Omental fat pad (tissue), 3 donors: ENCODE measurements at regions not wholly inside any gene's neighbourhood (a gene's known extent, or its start where the extent isn't known, plus 50 kb on each side); places are given as distances from the start of the nearest gene placed in this dataset.

Source experiments
- ATAC-seq: fragments of 150-250 bp; one replicate; pipeline ENCODE4 v1.9.1; 2016; ENCODE audit warnings: mild to moderate bottlenecking, moderate library complexity; ENCODE audit not compliant: low FRiP score
- DNase-seq: peaks from one replicate; pipeline ENCODE4 v3.0.0-alpha.2; 2019; ENCODE audit warnings: low spot score
- CTCF ChIP-seq, 3 donors: fragments of 450-650 bp; IDR thresholded peaks; one replicate each; pipeline ENCODE4 v1.5.1; 2016 to 2017; ENCODE audit warnings: antibody characterized with exemption in 3 of 3, mild to moderate bottlenecking in 3 of 3, moderate library complexity in 2 of 3

GRCh38 chr3:13202744-13203397, 129.6 kb upstream of the IQSEC1 start:
- no peak for ATAC-seq
- no peak for DNase-seq
- TF ChIP-seq CTCF (IDR thresholded peaks at IDR 0.05), result no peak

- DNase-seq (no peak), ATAC-seq (no peak)
- no peak for TF ChIP-seq CTCF (IDR thresholded peaks at IDR 0.05)
Observed at GRCh38 chr3:13201851-13202250, 128.6 kb upstream of the IQSEC1 start.

GRCh38 chr3:13200946-13201345, 127.7 kb upstream of the IQSEC1 start:
- DNase-seq (no peak), ATAC-seq (no peak)
- TF ChIP-seq CTCF (IDR thresholded peaks at IDR 0.05), result no peak

- no peak for TF ChIP-seq CTCF (IDR thresholded peaks at IDR 0.05)
- DNase-seq, result no peak
- ATAC-seq, result no peak
Observed at GRCh38 chr3:13200465-13200864, 127.2 kb upstream of the IQSEC1 start.

GRCh38 chr3:13199899-13200451, 126.7 kb upstream of the IQSEC1 start:
- DNase-seq (no peak), ATAC-seq (no peak)
- no peak for TF ChIP-seq CTCF (IDR thresholded peaks at IDR 0.05)

- no peak for ATAC-seq
- TF ChIP-seq CTCF (IDR thresholded peaks at IDR 0.05), result no peak
Observed at GRCh38 chr3:13199006-13199776, 126.0 kb upstream of the IQSEC1 start.

More at GRCh38 chr3:13199006-13199776, 126.0 kb upstream of the IQSEC1 start:
- DNase-seq, result no peak
